ENCODE measurements at regions not wholly inside any gene's neighbourhood (a gene's known extent, or its start where the extent isn't known, plus 50 kb on each side); places are given as distances from the start of the nearest gene placed in this dataset.
"Not testable (repeated sequence)": the region's sequence is repeated elsewhere in the genome, so short reads cannot be mapped to it uniquely, and the experiment has no call there.

DNA sequence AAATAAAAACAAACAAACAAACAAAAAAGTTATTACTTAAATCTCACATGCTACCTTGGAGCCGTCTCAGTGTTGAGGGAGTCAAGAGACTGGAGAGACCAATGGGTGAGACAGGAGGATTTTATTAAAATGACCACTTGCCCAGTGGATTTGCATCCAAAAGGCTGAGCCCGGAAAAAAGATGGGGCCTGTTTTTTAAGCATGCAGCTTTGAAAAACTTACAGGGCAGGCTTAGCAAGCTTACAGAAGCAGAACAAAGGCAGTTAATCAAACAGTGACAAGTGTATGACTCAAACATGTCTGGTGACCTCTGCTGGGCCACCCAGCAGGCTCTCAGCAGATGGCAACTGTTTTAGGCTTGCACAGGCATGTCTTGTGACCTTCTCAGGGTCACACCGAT is 82.5 kb downstream of the POTEH start:
- peak; percentile 46 for DNase-seq

DNA sequence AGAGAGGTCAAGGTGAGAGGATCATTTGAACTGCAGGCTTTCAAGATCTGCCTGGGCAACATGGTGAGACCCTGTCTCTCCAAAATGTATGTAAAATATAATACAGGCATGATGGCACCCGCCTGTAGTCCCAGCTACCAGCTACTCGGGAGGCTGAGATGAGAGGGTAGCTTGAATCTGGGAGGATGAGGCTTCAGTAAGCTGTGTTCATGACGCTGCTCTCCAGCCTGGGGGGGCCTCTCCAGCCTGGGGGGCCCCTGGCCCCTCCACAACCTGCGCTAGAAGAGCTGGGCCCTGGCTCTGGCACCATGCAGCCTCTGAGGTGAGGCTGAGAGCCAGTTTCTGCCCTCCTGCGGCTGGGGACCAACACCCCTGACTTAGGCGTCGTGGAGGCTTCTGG is 85.3 kb downstream of the POTEH start:
- DNase-seq, result not testable (repeated sequence)

DNA sequence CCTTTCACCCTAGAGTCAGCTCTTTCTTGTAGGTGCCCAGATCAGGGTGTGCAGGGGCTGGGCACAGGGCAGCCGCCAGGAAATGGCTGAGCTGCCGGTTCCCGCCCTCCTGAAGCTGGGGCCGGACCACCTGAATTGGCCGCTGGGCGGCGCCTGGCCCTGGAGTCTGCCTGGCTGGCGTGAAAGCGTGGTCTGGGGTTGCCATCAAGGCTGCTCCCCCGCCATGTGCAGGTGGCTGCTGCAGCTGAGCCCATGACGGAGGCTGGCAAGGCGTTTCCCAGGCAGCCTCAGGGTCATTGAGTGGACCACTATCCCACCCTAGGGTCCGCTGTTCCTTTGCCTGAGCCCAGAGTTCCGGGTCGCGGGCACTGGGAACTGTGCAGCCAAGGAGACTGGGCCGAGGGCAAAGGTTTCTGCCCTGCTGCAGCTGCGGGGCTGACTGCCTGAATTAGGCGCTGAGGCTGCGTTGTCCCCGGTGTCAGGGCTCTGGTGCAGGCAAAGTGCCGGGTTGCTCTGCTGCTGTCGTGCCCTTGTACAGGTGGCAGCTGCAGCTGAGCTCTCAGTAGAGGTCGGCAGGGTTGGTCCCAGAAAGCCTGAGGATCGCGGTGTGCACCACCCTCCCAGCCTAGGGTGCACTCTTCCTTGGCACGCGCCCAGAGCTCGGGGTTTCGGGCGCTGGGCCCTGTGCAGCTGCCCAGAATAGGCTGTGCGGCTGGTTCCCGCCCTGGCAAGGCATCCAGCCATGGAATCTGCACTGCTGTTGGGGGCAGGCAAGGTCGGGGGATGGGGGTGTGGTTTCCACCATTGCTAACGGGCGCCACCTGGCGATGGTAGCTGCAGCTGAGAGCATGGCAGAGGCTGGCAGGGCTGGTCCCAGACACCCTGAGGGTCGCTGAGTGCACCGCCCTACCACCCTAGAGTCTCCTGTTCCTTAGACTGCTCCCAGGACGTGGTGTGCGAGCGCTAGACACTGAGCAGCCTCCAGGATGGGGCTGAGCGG is 86.1 kb downstream of the POTEH start:
- peak; percentile 88 for DNase-seq

- DNase-seq, result not testable (repeated sequence)
These were observed 86.9 kb downstream of the POTEH start for GRCh38 chr22:15776727-15777126.

- not testable (repeated sequence) for DNase-seq
These were observed 87.3 kb downstream of the POTEH start for GRCh38 chr22:15777150-15777549.

DNA sequence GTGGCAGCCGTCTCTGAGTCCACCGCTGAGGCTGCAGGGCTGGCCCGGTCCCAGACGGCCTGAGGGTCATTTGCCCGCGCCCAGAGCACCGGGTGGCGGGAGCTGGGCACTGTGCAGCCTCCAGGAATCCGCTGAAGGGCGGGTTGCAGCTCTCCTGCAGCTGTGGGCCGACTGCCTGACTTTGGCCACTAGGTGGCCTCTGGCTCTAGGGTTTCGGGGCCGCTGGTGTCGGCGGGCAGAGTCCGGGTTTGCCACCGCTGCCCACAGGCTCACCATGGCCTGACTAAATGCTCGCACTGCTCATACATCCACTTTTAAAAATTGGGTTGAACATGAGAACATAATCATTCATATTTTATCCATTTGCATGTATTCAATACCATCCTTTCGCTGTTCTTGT is 87.7 kb downstream of the POTEH start:
- not testable (repeated sequence) for DNase-seq

- not testable (repeated sequence) for DNase-seq
These were observed 88.5 kb downstream of the POTEH start for GRCh38 chr22:15778366-15778765.

DNA sequence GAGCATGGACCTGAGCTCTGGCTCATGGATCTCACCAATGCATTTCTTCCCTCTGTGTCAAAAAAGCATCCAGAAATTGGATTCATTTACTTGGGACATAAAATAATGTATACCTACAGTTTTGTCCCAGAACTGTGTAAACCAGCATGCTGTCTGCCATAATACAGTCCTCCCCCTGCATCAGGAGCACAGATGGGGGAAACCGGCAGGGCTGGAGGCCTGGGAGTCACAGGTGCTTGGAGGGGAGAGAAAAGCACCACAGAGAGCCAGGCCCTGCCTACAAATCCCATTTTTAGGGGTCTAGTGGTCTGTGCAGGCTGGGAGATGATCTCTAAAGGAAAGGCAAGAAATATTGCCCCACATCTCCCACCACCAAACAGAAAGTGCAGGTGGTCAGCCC is 91.8 kb downstream of the POTEH start:
- not testable (repeated sequence) for DNase-seq

DNA sequence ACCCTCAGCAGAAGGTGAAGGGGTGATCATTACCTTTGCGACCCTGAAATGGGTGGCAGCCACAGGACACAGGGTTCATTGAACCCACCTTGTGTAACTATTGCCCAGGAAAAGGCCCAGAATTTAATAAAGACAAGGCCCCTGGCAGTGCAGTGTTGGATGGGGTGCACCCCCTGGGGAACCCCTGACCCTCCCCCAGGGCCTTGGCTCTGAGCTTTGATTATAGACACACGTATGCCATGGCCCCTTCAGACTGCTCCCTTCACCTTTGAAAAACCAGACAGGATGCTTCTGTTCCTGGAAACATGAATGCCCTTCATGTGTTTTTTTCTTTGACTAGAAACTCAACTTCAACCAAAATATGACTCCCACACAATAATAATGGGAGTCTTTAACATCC is 93.1 kb downstream of the POTEH start:
- DNase-seq, result not testable (repeated sequence)

- not testable (repeated sequence) for DNase-seq
These were observed 94.7 kb downstream of the POTEH start for GRCh38 chr22:15784383-15785085.

DNA sequence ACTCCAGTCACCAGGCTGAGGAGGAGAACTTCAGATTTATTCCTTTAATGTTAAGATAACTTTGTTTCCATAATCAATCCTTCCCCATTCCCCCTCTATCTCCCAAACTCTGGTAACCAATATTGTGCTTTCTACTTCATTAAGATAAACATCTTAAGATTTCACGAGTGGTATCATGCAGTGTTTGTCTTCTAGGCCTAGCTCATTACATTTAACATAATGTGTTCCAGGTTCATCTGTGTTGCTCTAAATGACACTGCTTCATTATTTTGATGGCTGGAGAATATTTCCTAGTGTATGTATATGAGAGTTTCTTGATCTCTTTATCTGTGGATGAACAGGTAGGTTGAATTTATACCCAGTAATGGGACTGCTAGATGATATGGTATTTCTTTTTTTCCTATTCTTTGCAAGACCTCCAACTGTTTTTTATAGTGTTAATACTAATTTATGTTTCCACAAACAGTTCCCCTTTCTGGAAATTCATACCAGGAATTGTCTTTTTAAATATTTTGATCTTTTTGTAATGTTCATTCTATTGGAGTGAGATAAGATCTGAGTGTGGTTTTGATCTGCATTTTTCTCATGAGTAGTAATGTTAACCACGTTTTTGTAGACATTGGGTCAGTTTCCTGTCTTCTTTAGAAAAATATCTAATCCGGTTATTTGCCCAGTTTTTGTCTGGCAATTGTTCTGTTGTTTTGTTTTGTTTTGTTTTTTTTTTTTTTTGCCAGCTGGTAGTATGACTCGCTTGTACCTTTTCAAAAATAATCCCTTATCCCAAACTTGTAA is 97.3 kb downstream of the POTEH start:
- DNase-seq, result not testable (repeated sequence)

GRCh38 chr22:15791557-15791956 is 101.7 kb downstream of the POTEH start:
- DNase-seq, result not testable (repeated sequence)

- not testable (repeated sequence) for DNase-seq
These were observed 110.1 kb downstream of the POTEH start for GRCh38 chr22:15799935-15800334.

GRCh38 chr22:15811141-15811540 is 121.3 kb downstream of the POTEH start:
- not testable (repeated sequence) for DNase-seq

GRCh38 chr22:15815783-15816182 is 126.0 kb downstream of the POTEH start:
- DNase-seq, result not testable (repeated sequence)

GRCh38 chr22:15816470-15816869 is 126.6 kb downstream of the POTEH start:
- DNase-seq, result not testable (repeated sequence)

- DNase-seq, result not testable (repeated sequence)
These were observed 127.4 kb downstream of the POTEH start for GRCh38 chr22:15817264-15817663.

- not testable (repeated sequence) for DNase-seq
These were observed 130.1 kb downstream of the POTEH start for GRCh38 chr22:15819886-15820285.

DNA sequence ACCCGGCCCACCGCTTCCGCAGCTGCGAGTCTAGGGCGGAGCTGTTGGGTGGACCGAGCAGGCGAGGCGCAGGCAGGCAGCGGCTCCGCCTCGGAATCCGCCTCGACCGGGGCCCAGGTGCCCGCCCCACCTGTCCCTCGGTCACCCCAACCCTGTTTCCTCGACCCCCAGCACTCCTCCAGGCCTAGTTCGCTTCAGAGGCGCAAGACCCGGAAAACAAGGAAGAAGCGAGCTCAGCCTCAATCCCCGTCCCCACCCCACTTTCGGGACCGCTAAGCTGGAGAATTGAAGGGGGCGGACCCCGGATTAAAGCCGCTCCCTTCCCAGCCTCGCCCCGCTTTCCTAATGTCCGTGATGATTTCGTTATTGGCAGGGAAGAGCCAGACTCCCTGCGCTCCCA is 131.3 kb downstream of the POTEH start:
- DNase-seq, result not testable (repeated sequence)

GRCh38 chr22:15822001-15822400 is 132.2 kb downstream of the POTEH start:
- not testable (repeated sequence) for DNase-seq

DNA sequence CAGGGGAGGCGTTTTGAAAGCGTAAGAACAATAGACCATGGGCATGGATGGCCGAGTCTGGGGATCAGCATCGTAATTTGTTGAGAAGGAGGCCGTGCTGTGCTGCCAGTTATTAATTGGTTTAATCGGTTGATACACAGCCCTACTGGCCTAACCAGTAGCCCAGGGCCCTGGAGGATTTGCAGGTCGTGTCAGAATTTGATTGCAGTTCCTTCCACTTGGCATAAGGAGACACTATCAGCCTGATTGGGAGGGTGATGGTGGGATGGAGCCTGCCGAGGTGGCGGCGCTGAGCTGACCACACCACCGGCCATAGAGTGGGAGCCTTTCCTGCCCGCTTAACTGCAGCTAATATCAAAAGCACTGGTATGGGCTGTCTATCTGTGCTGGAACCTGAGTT is 133.4 kb downstream of the POTEH start:
- DNase-seq, result not testable (repeated sequence)

DNA sequence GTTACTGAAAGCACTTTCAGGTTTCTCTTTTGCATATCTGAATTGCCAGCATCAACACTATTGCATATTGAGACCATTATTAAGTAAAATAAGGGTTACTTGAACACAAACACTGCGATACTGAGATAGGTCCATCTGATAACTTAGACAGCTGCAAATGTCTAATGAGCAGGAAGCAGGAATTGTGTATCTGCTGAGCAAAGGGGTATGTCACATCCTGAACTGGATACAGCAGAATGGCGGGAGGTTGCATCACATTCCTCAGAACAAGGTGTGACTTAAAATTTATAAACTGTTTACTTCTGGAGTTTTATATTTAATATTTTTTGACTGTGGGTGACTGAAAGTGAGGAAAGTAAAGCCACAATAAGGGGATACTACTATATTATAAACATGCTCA is 142.4 kb downstream of the POTEH start:
- DNase-seq, result not testable (repeated sequence)

- not testable (repeated sequence) for DNase-seq
These were observed 145.9 kb downstream of the POTEH start for GRCh38 chr22:15835729-15836128.

Measured in NCI-H2171 treated with DMSO at 0.1 percent for 48 hours (cell line).